GM18909 (cell line): ENCODE measurements at regions not wholly inside any gene's neighbourhood (a gene's known extent, or its start where the extent isn't known, plus 50 kb on each side); places are given as distances from the start of the nearest gene placed in this dataset.

Experiments
- ATAC-seq: cut with Tn5 transposase; IDR thresholded peaks from one replicate; pipeline ENCODE4 v1.9.1; 2021; ENCODE audit warnings: mild to moderate bottlenecking; ENCODE audit not compliant: unreplicated experiment, poor library complexity

GRCh38 chr1:82947278-82947677 is 1051.7 kb downstream of the TTLL7 start:
- no peak for ATAC-seq

DNA sequence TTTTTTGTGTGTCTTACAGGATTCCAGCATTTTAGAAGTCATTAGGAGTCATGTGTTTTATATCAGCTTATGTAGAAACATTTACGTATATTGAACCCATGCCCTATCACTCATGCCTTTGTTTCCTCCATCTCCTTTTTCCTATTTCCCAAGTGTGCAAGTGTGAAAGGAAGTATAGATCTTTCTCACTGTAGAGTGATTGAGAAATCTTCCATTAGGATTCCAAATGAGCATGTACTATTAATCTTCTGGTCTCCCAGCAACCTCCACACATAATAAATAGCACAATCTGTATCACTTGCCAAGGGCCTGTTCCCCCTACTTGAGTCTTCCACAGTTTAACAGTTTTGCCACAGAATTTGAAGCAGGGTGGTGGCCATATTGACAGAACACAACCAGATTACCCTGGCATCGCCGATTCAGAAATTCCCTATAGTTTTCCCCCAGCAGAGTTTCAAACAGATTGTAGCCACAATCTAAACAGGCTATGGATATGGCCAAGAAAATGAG is 1052.8 kb downstream of the TTLL7 start:
- ATAC-seq = no peak

DNA sequence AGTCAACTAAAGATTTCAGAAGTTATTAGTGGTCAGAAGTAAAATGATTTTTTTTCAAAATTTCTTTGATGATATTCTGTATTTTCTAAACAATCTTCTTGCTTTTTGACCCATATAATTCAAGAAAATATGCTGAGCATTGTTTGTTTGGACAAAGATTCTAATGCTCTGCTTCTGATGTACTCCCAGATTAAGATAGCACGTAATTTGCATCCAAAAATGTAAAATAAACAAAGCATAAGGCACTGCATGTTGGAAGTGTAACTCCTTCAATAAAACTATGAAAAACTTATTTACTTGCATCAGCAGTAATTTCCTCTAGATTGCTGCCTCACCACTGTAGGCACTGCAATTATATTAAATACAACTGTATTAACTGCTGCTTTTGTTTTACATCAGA is 1054.1 kb downstream of the TTLL7 start:
- no peak for ATAC-seq

GRCh38 chr1:82934074-82934473 is 1064.9 kb downstream of the TTLL7 start:
- ATAC-seq = no peak

GRCh38 chr1:82932727-82933126 is 1066.2 kb downstream of the TTLL7 start:
- ATAC-seq = no peak

- ATAC-seq = no peak
Measured at GRCh38 chr1:82932207-82932606, 1066.7 kb downstream of the TTLL7 start.

DNA sequence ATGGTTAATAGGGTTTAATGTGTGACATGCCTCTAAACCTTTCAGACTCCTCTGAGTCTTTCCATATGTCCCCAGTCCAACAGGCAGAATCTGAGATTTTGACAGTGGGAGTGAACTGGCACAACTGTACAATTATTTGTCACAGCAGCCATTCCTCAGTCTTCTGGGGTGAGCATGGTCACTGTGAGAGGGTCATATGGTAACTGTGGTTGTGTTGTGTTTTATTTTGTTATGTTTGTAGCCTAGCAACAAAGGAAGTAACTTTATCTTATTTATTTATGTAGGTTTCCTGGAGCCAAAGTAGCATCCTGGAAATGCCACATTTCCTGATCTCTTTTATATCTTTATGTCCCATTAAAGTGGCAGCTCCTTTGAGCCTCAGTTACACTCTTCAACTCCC is 1067.9 kb downstream of the TTLL7 start:
- no peak for ATAC-seq

GRCh38 chr1:82927753-82928152 is 1071.2 kb downstream of the TTLL7 start:
- no peak for ATAC-seq

GRCh38 chr1:82924666-82925065 is 1074.3 kb downstream of the TTLL7 start:
- ATAC-seq = no peak

GRCh38 chr1:82923931-82924330 is 1075.0 kb downstream of the TTLL7 start:
- ATAC-seq = no peak

DNA sequence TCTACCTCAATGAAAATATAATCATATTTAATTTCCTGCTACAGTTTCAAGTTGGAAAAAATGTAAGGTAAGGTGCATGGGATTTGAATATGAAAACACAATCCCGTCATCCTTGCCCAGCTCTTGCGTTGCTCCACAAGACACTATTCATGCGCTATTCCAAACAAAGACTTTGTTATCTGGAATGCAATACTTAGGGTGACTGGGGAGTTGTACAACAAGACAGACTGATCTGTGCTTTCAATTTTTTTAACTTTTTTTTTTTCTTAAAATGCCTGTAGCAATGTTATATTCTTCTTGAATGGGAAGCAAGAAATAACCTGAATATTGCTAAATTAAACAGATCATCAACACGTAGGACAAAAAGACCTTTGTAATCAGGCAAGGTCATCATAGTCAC is 1077.2 kb downstream of the TTLL7 start:
- no peak for ATAC-seq

- no peak for ATAC-seq
Measured at GRCh38 chr1:82920418-82921248, 1078.3 kb downstream of the TTLL7 start.

DNA sequence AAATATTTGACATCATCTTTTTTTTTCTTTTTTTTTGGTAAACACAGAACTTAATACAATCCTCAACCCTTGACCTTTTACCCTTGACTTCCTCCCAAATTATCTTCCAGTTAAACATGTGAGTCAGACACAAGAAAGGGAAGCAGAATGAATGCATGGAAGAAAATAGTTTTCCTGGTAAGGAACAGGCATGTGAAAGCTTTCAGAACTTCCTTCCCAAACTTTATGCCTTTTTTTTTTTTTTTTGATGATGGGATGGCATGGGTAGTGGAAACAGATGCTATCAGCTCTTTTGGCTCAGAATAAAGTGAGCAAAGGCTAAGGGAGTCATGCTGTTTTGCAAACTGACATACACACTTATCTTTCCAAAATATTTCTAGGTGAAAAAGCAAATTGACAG is 1079.1 kb downstream of the TTLL7 start:
- no peak for ATAC-seq

DNA sequence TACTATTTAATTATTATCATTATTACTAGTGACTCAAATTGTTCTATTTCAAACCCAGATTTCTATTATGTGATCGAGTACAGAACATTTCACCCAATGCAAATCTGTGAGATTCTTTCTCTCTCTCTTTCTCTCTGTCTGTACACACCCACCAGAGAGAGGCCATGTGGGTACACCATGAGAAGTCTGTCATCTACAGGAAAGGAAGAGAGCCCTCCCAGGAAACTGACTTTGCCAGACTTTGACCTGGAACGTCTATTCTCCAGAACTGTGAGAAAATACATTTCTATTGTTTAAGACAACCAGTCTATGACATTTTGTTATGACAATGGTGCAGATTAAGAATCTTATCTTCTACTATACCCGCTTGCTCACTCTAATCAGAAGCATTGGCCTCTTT is 1091.6 kb downstream of the TTLL7 start:
- no peak for ATAC-seq

GRCh38 chr1:82903626-82904025 is 1095.3 kb downstream of the TTLL7 start:
- ATAC-seq = no peak

DNA sequence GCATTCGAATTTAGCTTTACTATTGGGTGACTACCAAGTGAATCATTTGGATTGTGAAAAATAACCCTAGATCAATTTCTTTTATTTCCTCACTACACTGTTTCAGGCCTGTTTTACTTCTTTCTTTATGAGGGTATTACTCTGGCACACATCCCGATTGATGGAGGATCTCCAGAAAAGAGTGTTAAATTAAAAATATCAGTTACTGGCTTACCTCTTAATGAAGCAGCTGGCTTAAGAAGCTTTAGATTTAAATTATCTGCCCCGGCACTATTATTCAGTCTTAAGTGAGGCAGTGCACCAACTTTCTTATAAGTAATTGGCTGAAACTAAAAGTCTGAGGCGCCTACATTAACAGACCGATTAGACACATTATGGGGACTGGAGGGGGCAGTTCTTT is 1097.4 kb downstream of the TTLL7 start:
- ATAC-seq = no peak

DNA sequence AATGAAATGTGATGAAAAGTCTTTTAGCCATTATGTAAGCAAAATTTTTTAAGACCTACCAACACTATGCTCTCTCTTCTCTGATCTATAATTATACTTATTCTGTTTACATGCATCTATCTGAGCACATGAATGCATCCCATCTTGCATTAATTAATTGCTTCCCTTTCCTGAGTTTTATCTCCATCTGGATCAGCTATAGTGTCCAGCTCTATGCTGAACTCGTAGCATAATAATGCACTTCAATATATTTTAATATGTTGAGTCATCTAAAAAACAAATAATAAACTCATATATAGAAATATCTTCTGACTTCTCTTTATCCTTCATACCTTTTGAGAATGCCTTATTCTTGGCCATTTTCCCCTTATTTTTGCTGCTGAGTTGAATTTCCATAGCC is 1097.8 kb downstream of the TTLL7 start:
- ATAC-seq = no peak

DNA sequence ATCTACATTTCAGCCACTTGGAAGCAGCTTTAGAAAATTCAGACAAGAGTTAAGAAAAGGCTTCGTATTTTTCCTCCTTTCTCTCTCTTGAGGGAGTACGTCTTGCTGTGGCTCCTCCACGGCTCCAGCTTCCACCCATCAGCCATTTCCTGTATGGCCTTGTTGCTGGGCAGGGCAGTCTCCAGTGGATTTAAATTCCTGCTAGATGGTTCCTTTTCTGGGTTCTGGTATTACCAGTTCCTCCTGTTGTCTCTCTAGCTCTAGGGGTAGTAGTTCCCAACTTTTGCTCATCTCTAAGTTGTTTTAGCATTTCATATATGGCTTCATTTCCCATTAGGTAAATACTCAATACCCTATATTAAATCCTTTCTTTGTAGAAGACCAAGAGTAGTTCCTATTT is 1098.3 kb downstream of the ADGRL2 start:
- no peak for ATAC-seq

- ATAC-seq = no peak
Measured at GRCh38 chr1:82897549-82897948, 1096.8 kb downstream of the ADGRL2 start.

- no peak for ATAC-seq
Measured at GRCh38 chr1:82896036-82896435, 1095.3 kb downstream of the ADGRL2 start.

DNA sequence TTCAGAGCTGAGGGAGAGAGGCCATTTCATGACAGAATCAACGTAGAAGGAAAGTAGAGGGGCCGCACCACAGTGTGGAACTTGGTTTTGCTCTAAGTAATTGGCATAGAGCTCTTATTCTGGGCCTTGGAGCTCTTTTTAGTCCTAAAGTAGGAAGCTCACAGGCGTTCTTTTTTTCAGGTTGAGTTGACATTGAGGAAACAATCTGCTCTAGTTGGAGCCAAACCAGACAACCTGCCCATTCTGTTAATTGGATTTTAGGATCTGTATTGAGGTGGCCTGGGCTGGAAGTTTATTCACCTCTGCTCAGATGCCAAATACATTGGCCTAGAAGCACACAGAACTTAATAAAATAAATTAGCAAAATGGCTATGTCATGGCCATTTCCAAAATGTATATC is 1093.9 kb downstream of the ADGRL2 start:
- no peak for ATAC-seq
